Astrocyte (in vitro differentiated cells and primary cell): ENCODE measurements at regions not wholly inside any gene's neighbourhood (a gene's known extent, or its start where the extent isn't known, plus 50 kb on each side); places are given as distances from the start of the nearest gene placed in this dataset.
"Not testable (repeated sequence)": the region's sequence is repeated elsewhere in the genome, so short reads cannot be mapped to it uniquely, and the experiment has no call there.

Experiments used
- EZH2 ChIP-seq: IDR thresholded peaks from 2 replicates; pipeline ENCODE4 v1.6.1; 2012; ENCODE audit warnings: mild to moderate bottlenecking, low read length, inconsistent platforms; ENCODE audit not compliant: insufficient read depth
- TF ChIP-seq, protein P1 (sequence below): IDR thresholded peaks from 2 replicates; pipeline ENCODE4 v1.5.1; 2011; ENCODE audit warnings: low read depth, mild to moderate bottlenecking, inconsistent platforms, low read length, moderate library complexity; ENCODE audit not compliant: insufficient read depth

DNA sequence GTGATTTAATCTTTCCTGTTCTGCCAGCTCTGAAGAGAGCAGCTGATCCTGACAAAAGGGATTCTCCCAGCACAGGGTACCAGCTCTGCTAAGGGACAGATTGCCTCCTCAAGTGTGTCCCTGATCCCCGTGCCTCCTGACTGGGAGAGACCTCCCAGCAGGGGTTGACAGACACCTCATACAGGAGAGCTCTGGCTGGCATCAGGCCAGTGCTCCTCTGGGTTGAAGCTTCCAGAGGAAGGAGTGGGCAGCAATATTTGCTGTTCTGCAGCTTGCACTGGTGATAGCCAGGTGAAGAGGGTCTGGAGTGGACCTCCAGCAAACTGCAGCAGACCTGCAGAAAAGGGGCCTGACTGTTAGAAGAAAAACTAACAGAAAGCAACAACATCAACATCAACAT is 105.0 kb upstream of the GORAB start:
- TF ChIP-seq, protein P1, sequence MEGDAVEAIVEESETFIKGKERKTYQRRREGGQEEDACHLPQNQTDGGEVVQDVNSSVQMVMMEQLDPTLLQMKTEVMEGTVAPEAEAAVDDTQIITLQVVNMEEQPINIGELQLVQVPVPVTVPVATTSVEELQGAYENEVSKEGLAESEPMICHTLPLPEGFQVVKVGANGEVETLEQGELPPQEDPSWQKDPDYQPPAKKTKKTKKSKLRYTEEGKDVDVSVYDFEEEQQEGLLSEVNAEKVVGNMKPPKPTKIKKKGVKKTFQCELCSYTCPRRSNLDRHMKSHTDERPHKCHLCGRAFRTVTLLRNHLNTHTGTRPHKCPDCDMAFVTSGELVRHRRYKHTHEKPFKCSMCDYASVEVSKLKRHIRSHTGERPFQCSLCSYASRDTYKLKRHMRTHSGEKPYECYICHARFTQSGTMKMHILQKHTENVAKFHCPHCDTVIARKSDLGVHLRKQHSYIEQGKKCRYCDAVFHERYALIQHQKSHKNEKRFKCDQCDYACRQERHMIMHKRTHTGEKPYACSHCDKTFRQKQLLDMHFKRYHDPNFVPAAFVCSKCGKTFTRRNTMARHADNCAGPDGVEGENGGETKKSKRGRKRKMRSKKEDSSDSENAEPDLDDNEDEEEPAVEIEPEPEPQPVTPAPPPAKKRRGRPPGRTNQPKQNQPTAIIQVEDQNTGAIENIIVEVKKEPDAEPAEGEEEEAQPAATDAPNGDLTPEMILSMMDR, result not testable (repeated sequence)
- not testable (repeated sequence) for TF ChIP-seq EZH2
